ENCODE measurements at regions not wholly inside any gene's neighbourhood (a gene's known extent, or its start where the extent isn't known, plus 50 kb on each side); places are given as distances from the start of the nearest gene placed in this dataset.

- WGBS (ENCODE audit: low lambda C conversion rate), result 15% methylated on average over 4 of the region's 9 CpGs
- ChIA-PET POLR2A (no interaction called here), CTCF (no interaction called here)
- Histone ChIP-seq H3K79me2 (ENCODE audit: insufficient read depth) (no peaks in the 10 kb centered on the region), H3F3A (replicated peaks; ENCODE audit: insufficient read depth) (no peaks in the 10 kb centered on the region), H4K20me1 (ENCODE audit: insufficient read depth) (no peaks in the 10 kb centered on the region), H3K4me1 (ENCODE audit: control insufficient read depth in 1 of 2, insufficient read depth in 2 of 2, low read depth in 1 of 2, low read length in 1 of 2) (no peaks in the 10 kb centered on the region), H3K36me3 (replicated peaks in 1 of 2; ENCODE audit: control insufficient read depth in 1 of 2, insufficient read depth in 2 of 2, low read length in 1 of 2) (no peaks in the 10 kb centered on the region), H3K27ac (ENCODE audit: low read depth in 2 of 2, low read length in 1 of 2) (no peak overlapping the region), H3K4me2 (no peak overlapping the region), H3K4me3 (ENCODE audit: low read depth in 2 of 2, low read length in 1 of 2) (no peak overlapping the region), H3K9me3 (no peaks in the 10 kb centered on the region), H3K9me2 (no peaks in the 10 kb centered on the region), H3K27me3 (ENCODE audit: insufficient read depth) (no peaks in the 10 kb centered on the region; the same call in 1 of the 2 replicates), H2AFZ (ENCODE audit: low read depth) (no peak overlapping the region), H3K9ac (no peak overlapping the region)
- DNase-seq, result no peak
- TF ChIP-seq RXRA (IDR thresholded peaks at IDR 0.05; ENCODE audit: borderline replicate concordance, low read depth) (no peak), RCOR1 (IDR thresholded peaks at IDR 0.05; ENCODE audit: low read length) (no peak), RAD21 (IDR thresholded peaks at IDR 0.05; ENCODE audit: low read length) (no peak), USF1 (IDR thresholded peaks at IDR 0.05; ENCODE audit: borderline replicate concordance, low read depth) (no peak), MXI1 (IDR thresholded peaks at IDR 0.05; ENCODE audit: low read depth, low read length) (no peak), ZBTB33 (IDR thresholded peaks at IDR 0.05; ENCODE audit: borderline replicate concordance, low read depth) (no peak), CHD2 (IDR thresholded peaks at IDR 0.05; ENCODE audit: low read length, partially characterized antibody) (no peak), EP300 (IDR thresholded peaks at IDR 0.05; ENCODE audit: borderline replicate concordance in 1 of 2, low read depth in 1 of 2, low read length in 1 of 2) (no peak), JUND (IDR thresholded peaks at IDR 0.05) (no peak)
These were observed 308.0 kb upstream of the IRX2 start for GRCh38 chr5:3059488-3059887.

- Histone ChIP-seq H3K79me2 (ENCODE audit: insufficient read depth) (no peaks in the 10 kb centered on the region), H3F3A (replicated peaks; ENCODE audit: insufficient read depth) (no peaks in the 10 kb centered on the region), H3K4me2 (no peak overlapping the region), H3K27ac (ENCODE audit: low read depth in 2 of 2, low read length in 1 of 2) (no peak overlapping the region), H3K4me1 (ENCODE audit: control insufficient read depth in 1 of 2, insufficient read depth in 2 of 2, low read depth in 1 of 2, low read length in 1 of 2) (no peaks in the 10 kb centered on the region), H3K4me3 (ENCODE audit: low read depth in 2 of 2, low read length in 1 of 2) (no peak overlapping the region), H3K9me3 (no peaks in the 10 kb centered on the region), H2AFZ (ENCODE audit: low read depth) (no peak overlapping the region), H4K20me1 (ENCODE audit: insufficient read depth) (no peaks in the 10 kb centered on the region), H3K9ac (no peak overlapping the region), H3K9me2 (no peaks in the 10 kb centered on the region), H3K27me3 (ENCODE audit: insufficient read depth) (no peaks in the 10 kb centered on the region; the same call in 1 of the 2 replicates), H3K36me3 (replicated peaks in 1 of 2; ENCODE audit: control insufficient read depth in 1 of 2, insufficient read depth in 2 of 2, low read length in 1 of 2) (no peaks in the 10 kb centered on the region)
- ChIA-PET CTCF (no interaction called here), POLR2A (no interaction called here)
- no peak for DNase-seq
- under 1% methylated on average over 12 of the region's 17 CpGs for WGBS (ENCODE audit: low lambda C conversion rate)
- TF ChIP-seq USF1 (IDR thresholded peaks at IDR 0.05; ENCODE audit: borderline replicate concordance, low read depth), result no peak
- TF ChIP-seq RAD21 (IDR thresholded peaks at IDR 0.05; ENCODE audit: low read length), result no peak
- TF ChIP-seq USF2 (IDR thresholded peaks at IDR 0.05; ENCODE audit: borderline replicate concordance, low read depth, low read length), result no peak
- no peak for TF ChIP-seq GATA2 (CRISPR knock-in tag; IDR thresholded peaks at IDR 0.05)
- TF ChIP-seq FOXM1 (IDR thresholded peaks at IDR 0.05; ENCODE audit: low read depth), result no peak
- TF ChIP-seq MAX (IDR thresholded peaks at IDR 0.05; ENCODE audit: low read depth), result no peak
These were observed 307.5 kb upstream of the IRX2 start for GRCh38 chr5:3058942-3059341.
